ENCODE measurements at regions not wholly inside any gene's neighbourhood (a gene's known extent, or its start where the extent isn't known, plus 50 kb on each side); places are given as distances from the start of the nearest gene placed in this dataset.

DNA sequence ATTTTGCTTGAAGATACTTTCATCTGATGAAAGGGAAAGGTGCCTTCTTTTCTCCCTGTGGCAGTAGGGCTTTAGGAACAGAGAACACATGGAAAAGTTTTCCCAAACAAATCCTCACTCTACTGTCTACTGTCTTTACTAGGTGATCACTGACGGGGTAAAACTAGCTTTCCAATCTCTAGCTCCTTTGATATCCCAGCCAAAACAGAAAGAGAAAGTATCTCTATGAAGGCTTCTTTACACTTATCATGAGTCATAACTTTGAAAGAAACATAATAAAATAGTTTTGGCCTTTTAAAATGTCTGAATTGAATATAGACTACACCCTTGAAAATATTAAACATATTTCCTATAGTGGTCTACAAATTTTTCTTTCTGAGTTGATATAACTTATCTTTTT, 214.5 kb downstream of the DSEL start:
- no peak overlapping the region for H3K27ac ChIP-seq (ENCODE audit: low read length)
- H3K9me3 ChIP-seq (ENCODE audit: control insufficient read depth, low read depth, low read length): peaks cover 3% of the 10 kb centered on the region
- H3K36me3 ChIP-seq (ENCODE audit: control insufficient read depth, insufficient read depth, low read length): no peaks in the 10 kb centered on the region
- H3K27me3 ChIP-seq (ENCODE audit: control insufficient read depth, insufficient read depth, low read length): no peaks in the 10 kb centered on the region
- no peak overlapping the region for H3K4me3 ChIP-seq (ENCODE audit: low read length)
- 67% methylated on average over 1 of the region's 1 CpG for WGBS (ENCODE audit: insufficient coverage, low lambda C conversion rate)
- no peak for DNase-seq
- H3K4me1 ChIP-seq (ENCODE audit: control insufficient read depth, insufficient read depth, low read length): no peaks in the 10 kb centered on the region

DNA sequence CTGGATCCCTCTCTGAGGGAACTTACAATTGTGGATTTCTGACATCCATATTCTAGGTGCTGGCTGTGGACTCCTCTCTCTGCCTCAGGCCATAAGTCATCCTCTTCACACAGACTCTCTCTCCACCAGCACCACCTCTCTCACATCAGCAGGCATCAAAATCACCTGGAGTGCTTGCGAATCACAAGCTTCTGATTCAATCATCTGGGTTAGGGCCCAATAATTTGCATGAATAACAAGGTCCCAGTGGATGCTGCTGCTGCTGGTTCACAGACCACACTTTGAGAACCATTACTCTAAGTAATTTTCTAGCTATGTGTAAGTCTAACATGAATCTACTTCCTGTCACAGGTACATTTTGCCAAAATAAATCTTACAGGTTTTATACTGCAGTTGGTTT, 214.9 kb downstream of the DSEL start:
- H3K4me1 ChIP-seq (ENCODE audit: control insufficient read depth, insufficient read depth, low read length): no peaks in the 10 kb centered on the region
- H3K27me3 ChIP-seq (ENCODE audit: control insufficient read depth, insufficient read depth, low read length): no peaks in the 10 kb centered on the region
- H3K36me3 ChIP-seq (ENCODE audit: control insufficient read depth, insufficient read depth, low read length): no peaks in the 10 kb centered on the region
- DNase-seq: no peak
- H3K4me3 ChIP-seq (ENCODE audit: low read length): no peak overlapping the region
- peaks cover 3% of the 10 kb centered on the region for H3K9me3 ChIP-seq (ENCODE audit: control insufficient read depth, low read depth, low read length)
- H3K27ac ChIP-seq (ENCODE audit: low read length): no peak overlapping the region
- WGBS (ENCODE audit: insufficient coverage, low lambda C conversion rate): no CpG with 5 or more reads among the region's 1 CpG

DNA sequence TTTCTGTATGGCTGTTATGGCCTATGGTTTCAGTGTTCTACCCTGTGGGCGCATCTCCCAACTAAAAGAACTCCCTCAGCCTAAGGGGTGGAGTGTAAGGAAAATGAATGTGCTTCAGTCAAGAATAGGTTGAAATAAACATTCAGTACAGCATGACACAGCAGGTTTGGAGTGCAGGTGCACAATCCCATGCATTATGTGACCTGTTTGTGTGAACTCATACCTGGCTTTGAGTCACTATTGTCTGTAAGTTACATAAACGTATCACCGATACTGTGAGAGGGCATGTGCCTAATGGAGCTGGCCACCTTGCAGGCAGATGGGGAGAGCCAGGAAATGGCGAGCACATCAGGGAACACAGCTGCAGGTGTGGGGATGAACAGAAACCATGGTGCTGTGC, 216.0 kb downstream of the DSEL start:
- no CpG with 5 or more reads among the region's 4 CpGs for WGBS (ENCODE audit: insufficient coverage, low lambda C conversion rate)
- no peak for DNase-seq
- Histone ChIP-seq H3K4me1 (ENCODE audit: control insufficient read depth, insufficient read depth, low read length) (no peaks in the 10 kb centered on the region), H3K27ac (ENCODE audit: low read length) (no peak overlapping the region), H3K4me3 (ENCODE audit: low read length) (no peak overlapping the region), H3K9me3 (ENCODE audit: control insufficient read depth, low read depth, low read length) (peaks cover 3% of the 10 kb centered on the region), H3K36me3 (ENCODE audit: control insufficient read depth, insufficient read depth, low read length) (no peaks in the 10 kb centered on the region), H3K27me3 (ENCODE audit: control insufficient read depth, insufficient read depth, low read length) (no peaks in the 10 kb centered on the region)

- WGBS (ENCODE audit: insufficient coverage, low lambda C conversion rate): 80% methylated on average over 1 of the region's 3 CpGs
Observed at GRCh38 chr18:67292814-67293213, 223.7 kb downstream of the DSEL start.

DNA sequence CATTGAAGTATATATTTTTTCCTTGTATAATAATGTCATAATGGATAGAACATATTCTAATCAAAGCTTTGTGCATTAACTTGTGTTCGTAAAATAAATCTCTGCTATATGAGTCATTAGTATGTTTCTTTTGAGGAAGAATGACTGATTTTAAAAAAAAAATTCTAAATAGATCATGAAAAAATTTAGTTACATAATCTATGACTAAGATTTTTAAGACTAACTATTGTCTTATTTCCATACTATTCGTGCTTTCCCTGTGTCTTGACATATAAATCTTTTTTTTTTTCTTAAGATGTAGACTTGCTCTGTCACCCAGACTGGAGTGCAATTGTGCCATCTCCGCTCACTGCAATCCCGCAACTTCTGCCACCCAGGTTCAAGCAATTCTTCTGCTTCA, 226.1 kb downstream of the DSEL start:
- no peak for DNase-seq
- WGBS (ENCODE audit: insufficient coverage, low lambda C conversion rate): 92% methylated on average over 2 of the region's 4 CpGs
- H3K36me3 ChIP-seq (ENCODE audit: control insufficient read depth, insufficient read depth, low read length): no peaks in the 10 kb centered on the region
- no peaks in the 10 kb centered on the region for H3K4me1 ChIP-seq (ENCODE audit: control insufficient read depth, insufficient read depth, low read length)
- no peak overlapping the region for H3K4me3 ChIP-seq (ENCODE audit: low read length)
- no peaks in the 10 kb centered on the region for H3K27me3 ChIP-seq (ENCODE audit: control insufficient read depth, insufficient read depth, low read length)
- no peaks in the 10 kb centered on the region for H3K9me3 ChIP-seq (ENCODE audit: control insufficient read depth, low read depth, low read length)
- H3K27ac ChIP-seq (ENCODE audit: low read length): no peak overlapping the region

More at GRCh38 chr18:67292814-67293213, 223.7 kb downstream of the DSEL start:
- DNase-seq: no peak
- no peaks in the 10 kb centered on the region for H3K27me3 ChIP-seq (ENCODE audit: control insufficient read depth, insufficient read depth, low read length)
- no peaks in the 10 kb centered on the region for H3K4me1 ChIP-seq (ENCODE audit: control insufficient read depth, insufficient read depth, low read length)
- H3K36me3 ChIP-seq (ENCODE audit: control insufficient read depth, insufficient read depth, low read length): no peaks in the 10 kb centered on the region
- no peak overlapping the region for H3K27ac ChIP-seq (ENCODE audit: low read length)
- no peak overlapping the region for H3K4me3 ChIP-seq (ENCODE audit: low read length)
- H3K9me3 ChIP-seq (ENCODE audit: control insufficient read depth, low read depth, low read length): no peaks in the 10 kb centered on the region

GRCh38 chr18:67285583-67285982, 230.9 kb downstream of the DSEL start:
- no peaks in the 10 kb centered on the region for H3K9me3 ChIP-seq (ENCODE audit: control insufficient read depth, low read depth, low read length)
- no peak overlapping the region for H3K27ac ChIP-seq (ENCODE audit: low read length)
- H3K27me3 ChIP-seq (ENCODE audit: control insufficient read depth, insufficient read depth, low read length): no peaks in the 10 kb centered on the region
- 100% methylated on average over 1 of the region's 2 CpGs for WGBS (ENCODE audit: insufficient coverage, low lambda C conversion rate)
- H3K36me3 ChIP-seq (ENCODE audit: control insufficient read depth, insufficient read depth, low read length): no peaks in the 10 kb centered on the region
- H3K4me1 ChIP-seq (ENCODE audit: control insufficient read depth, insufficient read depth, low read length): no peaks in the 10 kb centered on the region
- no peak for DNase-seq
- no peak overlapping the region for H3K4me3 ChIP-seq (ENCODE audit: low read length)

DNA sequence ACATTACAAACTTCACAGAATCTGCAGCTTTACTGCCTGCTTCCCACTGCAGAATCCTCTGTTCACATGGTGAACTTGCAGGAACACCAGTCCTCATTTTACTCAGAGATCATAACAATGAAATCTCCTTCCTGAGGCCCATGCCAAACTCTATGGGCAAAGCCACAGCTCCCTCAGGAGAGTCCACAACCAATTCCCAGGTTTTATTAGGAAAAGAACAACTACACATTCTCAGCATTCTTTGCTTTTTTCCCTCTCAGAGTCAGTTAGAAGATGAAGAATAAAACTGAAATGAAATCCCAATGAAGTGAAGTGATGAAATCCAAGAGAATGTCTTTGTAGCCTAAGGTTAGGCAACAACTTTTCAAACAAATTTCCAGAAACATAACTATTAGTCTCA, 233.7 kb downstream of the DSEL start:
- Histone ChIP-seq H3K4me3 (ENCODE audit: low read length) (no peak overlapping the region), H3K4me1 (ENCODE audit: control insufficient read depth, insufficient read depth, low read length) (no peaks in the 10 kb centered on the region), H3K36me3 (ENCODE audit: control insufficient read depth, insufficient read depth, low read length) (no peaks in the 10 kb centered on the region), H3K27ac (ENCODE audit: low read length) (no peak overlapping the region), H3K9me3 (ENCODE audit: control insufficient read depth, low read depth, low read length) (no peaks in the 10 kb centered on the region), H3K27me3 (ENCODE audit: control insufficient read depth, insufficient read depth, low read length) (no peaks in the 10 kb centered on the region)
- no peak for DNase-seq

DNA sequence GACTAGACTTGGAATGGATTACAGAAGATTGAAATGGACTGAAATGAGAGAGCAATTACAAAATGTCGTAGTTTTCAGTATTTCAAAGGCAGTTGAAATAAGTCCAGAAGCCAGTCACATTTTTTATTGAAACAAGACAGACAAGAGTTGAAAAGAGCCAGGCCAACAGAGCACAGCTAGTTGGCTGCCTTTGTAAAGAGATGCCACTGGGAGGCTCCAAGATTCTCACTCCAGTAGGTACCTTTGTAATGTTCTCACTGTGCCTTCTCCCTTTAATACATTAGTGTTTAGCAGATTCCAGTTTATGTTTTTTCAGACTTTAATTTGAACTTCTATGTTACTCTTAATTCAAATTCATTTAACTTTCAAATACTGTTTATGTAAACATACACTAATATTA, 234.8 kb downstream of the DSEL start:
- H3K9me3 ChIP-seq (ENCODE audit: control insufficient read depth, low read depth, low read length): no peaks in the 10 kb centered on the region
- DNase-seq: no peak
- WGBS (ENCODE audit: insufficient coverage, low lambda C conversion rate): 88% methylated on average over 1 of the region's 1 CpG
- H3K4me1 ChIP-seq (ENCODE audit: control insufficient read depth, insufficient read depth, low read length): no peaks in the 10 kb centered on the region
- no peaks in the 10 kb centered on the region for H3K36me3 ChIP-seq (ENCODE audit: control insufficient read depth, insufficient read depth, low read length)
- H3K27ac ChIP-seq (ENCODE audit: low read length): no peak overlapping the region
- H3K27me3 ChIP-seq (ENCODE audit: control insufficient read depth, insufficient read depth, low read length): no peaks in the 10 kb centered on the region
- no peak overlapping the region for H3K4me3 ChIP-seq (ENCODE audit: low read length)

- no peak for DNase-seq
- no peaks in the 10 kb centered on the region for H3K27me3 ChIP-seq (ENCODE audit: control insufficient read depth, insufficient read depth, low read length)
- no peak overlapping the region for H3K27ac ChIP-seq (ENCODE audit: low read length)
- no peaks in the 10 kb centered on the region for H3K36me3 ChIP-seq (ENCODE audit: control insufficient read depth, insufficient read depth, low read length)
- H3K9me3 ChIP-seq (ENCODE audit: control insufficient read depth, low read depth, low read length): no peaks in the 10 kb centered on the region
- H3K4me3 ChIP-seq (ENCODE audit: low read length): no peak overlapping the region
- 67% methylated on average over 1 of the region's 5 CpGs for WGBS (ENCODE audit: insufficient coverage, low lambda C conversion rate)
- no peaks in the 10 kb centered on the region for H3K4me1 ChIP-seq (ENCODE audit: control insufficient read depth, insufficient read depth, low read length)
Observed at GRCh38 chr18:67280486-67281242, 235.9 kb downstream of the DSEL start.

GRCh38 chr18:67279988-67280387, 236.5 kb downstream of the DSEL start:
- Histone ChIP-seq H3K27me3 (ENCODE audit: control insufficient read depth, insufficient read depth, low read length) (no peaks in the 10 kb centered on the region), H3K4me3 (ENCODE audit: low read length) (no peak overlapping the region), H3K27ac (ENCODE audit: low read length) (no peak overlapping the region), H3K9me3 (ENCODE audit: control insufficient read depth, low read depth, low read length) (no peaks in the 10 kb centered on the region), H3K36me3 (ENCODE audit: control insufficient read depth, insufficient read depth, low read length) (no peaks in the 10 kb centered on the region), H3K4me1 (ENCODE audit: control insufficient read depth, insufficient read depth, low read length) (no peaks in the 10 kb centered on the region)
- WGBS (ENCODE audit: insufficient coverage, low lambda C conversion rate): 43% methylated on average over 1 of the region's 3 CpGs
- no peak for DNase-seq

DNA sequence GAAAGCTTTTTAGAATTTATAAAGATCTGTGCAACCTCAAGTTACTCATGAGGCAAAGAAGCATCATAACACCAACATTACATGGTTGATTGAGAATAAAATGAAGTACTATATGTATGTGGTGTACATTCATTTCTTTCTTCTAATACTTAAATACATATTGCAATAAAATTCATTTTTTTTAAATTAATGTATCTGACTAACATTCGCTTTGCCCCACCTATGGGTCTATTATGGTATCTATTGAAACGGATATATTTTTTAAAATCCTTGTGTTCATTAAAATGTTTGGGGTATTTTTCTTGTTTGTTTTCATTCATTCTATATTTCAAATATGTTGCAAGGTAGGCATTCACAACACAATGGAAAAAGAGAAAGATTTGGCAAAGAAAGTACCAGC, 237.5 kb downstream of the DSEL start:
- 88% methylated on average over 2 of the region's 2 CpGs for WGBS (ENCODE audit: insufficient coverage, low lambda C conversion rate)

More for the DNA sequence above, 237.5 kb downstream of the DSEL start:
- H3K9me3 ChIP-seq (ENCODE audit: control insufficient read depth, low read depth, low read length): no peaks in the 10 kb centered on the region
- H3K27ac ChIP-seq (ENCODE audit: low read length): no peak overlapping the region
- H3K4me3 ChIP-seq (ENCODE audit: low read length): no peak overlapping the region
- no peaks in the 10 kb centered on the region for H3K4me1 ChIP-seq (ENCODE audit: control insufficient read depth, insufficient read depth, low read length)
- no peaks in the 10 kb centered on the region for H3K27me3 ChIP-seq (ENCODE audit: control insufficient read depth, insufficient read depth, low read length)
- no peak for DNase-seq
- no peaks in the 10 kb centered on the region for H3K36me3 ChIP-seq (ENCODE audit: control insufficient read depth, insufficient read depth, low read length)
